ENCODE measurements at regions not wholly inside any gene's neighbourhood (a gene's known extent, or its start where the extent isn't known, plus 50 kb on each side); places are given as distances from the start of the nearest gene placed in this dataset.

DNA sequence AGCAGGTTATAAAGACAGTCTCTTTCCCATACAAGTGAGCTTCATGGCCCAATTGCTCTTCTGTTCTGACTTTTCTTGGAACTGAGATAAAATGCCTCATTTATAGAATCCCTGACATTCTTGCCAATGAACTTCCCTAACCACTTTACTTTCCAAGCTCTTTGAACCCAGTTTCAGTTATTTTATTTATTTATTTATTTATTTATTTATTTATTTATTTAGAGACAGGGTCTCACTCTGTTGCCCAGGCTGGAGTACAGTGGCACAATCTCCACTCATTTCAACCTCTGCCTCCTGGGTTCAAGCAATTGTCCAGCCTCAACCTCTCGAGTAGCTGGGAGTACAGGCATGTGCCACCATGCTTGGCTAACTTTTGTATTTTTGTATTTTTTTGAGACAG lies 138.5 kb upstream of the ZNF184 start:
- no peak for TF ChIP-seq ZC3H10 (CRISPR knock-in tag; IDR thresholded peaks at IDR 0.05)
- TF ChIP-seq ZFP3 (CRISPR knock-in tag; IDR thresholded peaks at IDR 0.05) = no peak
- no peak for TF ChIP-seq ZNF8 (CRISPR knock-in tag; IDR thresholded peaks at IDR 0.05)
- TF ChIP-seq TCF4 (CRISPR knock-in tag; IDR thresholded peaks at IDR 0.05; ENCODE audit: borderline replicate concordance) = no peak
- TF ChIP-seq, protein P1, sequence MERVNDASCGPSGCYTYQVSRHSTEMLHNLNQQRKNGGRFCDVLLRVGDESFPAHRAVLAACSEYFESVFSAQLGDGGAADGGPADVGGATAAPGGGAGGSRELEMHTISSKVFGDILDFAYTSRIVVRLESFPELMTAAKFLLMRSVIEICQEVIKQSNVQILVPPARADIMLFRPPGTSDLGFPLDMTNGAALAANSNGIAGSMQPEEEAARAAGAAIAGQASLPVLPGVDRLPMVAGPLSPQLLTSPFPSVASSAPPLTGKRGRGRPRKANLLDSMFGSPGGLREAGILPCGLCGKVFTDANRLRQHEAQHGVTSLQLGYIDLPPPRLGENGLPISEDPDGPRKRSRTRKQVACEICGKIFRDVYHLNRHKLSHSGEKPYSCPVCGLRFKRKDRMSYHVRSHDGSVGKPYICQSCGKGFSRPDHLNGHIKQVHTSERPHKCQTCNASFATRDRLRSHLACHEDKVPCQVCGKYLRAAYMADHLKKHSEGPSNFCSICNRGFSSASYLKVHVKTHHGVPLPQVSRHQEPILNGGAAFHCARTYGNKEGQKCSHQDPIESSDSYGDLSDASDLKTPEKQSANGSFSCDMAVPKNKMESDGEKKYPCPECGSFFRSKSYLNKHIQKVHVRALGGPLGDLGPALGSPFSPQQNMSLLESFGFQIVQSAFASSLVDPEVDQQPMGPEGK (CRISPR knock-in tag; IDR thresholded peaks at IDR 0.05; ENCODE audit: borderline replicate concordance) = no peak
- TF ChIP-seq PPARA (CRISPR knock-in tag; IDR thresholded peaks at IDR 0.05; ENCODE audit: borderline replicate concordance) = no peak
- TF ChIP-seq RARB (CRISPR knock-in tag; IDR thresholded peaks at IDR 0.05) = no peak
